NOMO-1 treated with DMSO at 0.1 percent for 48 hours (cell line): ENCODE measurements at regions not wholly inside any gene's neighbourhood (a gene's known extent, or its start where the extent isn't known, plus 50 kb on each side); places are given as distances from the start of the nearest gene placed in this dataset.
A peak's percentile ranks its signal among the peaks of the same experiment; 100 is the strongest.
"Not testable (repeated sequence)": the region's sequence is repeated elsewhere in the genome, so short reads cannot be mapped to it uniquely, and the experiment has no call there.

Experiments
- DNase-seq: peaks from one replicate; lab custom pipeline; 2025; ENCODE audit not compliant: unreplicated experiment; lab: John Stamatoyannopoulos, UW

DNA sequence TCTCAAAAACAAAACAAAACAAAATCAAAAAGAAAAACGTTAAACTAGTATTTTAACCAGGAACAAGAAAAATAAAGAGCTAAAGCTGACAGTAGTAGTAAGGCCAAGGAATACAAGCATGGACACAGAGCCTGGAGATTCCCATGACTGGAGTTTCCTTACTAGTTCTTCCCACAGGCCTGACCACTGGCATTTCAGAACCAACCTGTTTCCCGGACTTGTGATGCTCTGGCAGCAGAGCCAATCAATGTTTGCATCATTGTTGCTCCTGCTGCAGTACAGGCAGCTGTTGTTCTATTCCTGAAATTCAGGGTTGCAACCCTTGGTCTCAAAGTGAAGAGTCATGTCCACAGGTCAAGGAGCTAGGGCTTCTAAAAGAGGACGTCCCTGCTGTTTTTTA lies 111.3 kb upstream of the WARS2 start:
- no peak for DNase-seq

DNA sequence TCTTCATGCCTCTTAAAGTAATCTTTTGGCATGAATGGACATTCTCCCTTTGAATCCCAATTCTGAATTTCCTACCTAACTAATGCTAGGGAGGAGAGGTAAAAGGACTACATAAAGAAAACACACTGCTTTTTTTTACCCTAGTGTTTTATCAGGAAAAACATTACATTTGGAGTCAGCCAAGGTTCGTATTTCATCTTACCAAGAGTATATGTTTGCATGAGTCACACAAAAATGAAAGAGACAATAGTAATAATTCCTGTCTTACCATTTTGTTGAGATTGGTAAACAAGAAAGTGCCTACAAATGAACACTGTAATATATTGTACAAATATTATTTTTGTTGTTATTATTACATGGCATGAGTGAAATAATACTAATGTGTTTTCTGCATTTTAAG lies 112.9 kb upstream of the WARS2 start:
- DNase-seq = no peak

DNA sequence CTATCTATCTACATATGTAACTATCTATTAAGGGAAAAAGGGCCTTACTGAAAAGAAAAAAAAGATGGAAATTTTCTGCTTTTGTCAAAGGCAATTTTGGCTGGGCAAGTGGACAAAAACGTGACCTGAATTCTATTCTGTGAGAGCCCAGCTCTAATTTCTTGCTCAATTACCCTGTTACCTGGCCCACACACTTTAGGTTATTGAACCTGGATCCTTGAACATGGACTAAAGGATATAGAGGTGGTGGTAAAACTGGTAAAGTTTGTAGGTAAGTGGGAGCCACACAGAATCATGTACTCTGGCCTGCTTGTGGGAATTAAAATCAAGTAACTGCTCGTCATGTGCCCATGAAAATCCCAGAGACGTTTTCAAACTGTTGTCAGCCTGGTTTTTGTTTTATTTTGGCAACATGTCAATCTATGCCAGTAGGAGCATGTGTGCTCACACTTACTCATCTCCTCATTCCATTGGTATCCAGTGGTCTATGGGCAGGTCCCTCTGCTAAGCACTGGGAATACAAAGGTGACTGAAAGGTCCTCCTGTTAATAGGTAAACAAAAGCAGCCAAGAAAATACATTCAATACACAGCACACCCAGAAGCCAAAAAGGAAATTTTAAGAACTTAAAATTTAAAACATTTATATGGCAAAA lies 113.7 kb upstream of the WARS2 start:
- DNase-seq = no peak

DNA sequence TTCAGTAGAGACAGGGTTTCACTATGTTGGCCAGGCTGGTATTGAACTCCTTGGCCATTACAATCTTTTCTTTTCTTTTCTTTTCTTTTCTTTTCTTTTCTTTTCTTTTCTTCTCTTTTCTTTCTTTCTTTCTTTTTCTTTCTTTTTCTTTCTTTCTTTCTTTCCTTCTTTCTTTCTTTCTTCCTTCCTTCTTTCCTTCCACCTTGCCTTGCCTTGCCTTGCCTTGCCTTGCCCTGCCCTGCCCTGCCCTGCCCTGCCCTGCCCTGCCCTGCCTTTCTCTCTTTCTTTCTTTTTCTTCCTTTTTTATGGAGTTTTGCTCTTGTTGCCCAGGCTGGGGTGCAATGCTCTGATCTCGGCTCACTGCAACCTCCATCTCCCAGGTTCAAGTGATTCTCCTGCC lies 112.5 kb upstream of the HAO2 start:
- not testable (repeated sequence) for DNase-seq

DNA sequence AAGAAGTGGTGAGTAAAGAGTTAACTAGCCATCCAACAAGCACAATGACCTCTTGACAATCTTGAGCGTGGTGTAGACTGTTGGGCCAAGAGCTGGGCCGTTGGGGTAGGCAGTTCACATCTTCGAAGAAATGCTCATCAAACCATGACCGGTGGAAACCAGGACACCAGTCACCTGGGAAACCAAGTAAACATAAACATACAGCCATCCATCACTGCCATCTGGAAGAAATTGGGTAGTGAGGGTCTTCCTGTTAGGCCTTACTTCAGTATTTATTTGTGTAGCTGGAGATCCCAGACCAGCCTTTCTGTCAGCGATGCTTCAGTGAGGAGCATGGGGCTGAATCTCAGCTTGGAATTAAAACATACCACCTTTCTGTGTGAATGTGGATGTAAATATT lies 108.1 kb upstream of the HAO2 start:
- DNase-seq = no peak

DNA sequence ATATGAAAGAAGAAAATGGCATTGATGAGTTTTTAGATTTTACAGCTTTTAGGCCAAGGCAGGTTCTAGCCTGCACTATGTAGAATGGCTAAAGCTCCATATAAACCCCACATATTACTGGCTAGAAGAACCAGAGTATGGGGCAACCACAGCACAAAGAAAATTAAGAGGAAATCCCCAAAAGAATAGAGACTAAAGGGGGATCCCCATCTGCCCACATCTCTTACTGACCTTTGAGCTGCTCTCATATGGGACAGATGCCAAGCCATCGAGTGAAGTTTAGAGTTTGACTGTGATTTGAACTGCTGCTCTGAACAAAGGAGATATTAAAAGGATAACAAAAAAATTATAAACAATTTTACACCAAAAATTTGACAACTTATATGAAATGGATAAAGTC lies 102.2 kb upstream of the HAO2 start:
- DNase-seq = no peak

DNA sequence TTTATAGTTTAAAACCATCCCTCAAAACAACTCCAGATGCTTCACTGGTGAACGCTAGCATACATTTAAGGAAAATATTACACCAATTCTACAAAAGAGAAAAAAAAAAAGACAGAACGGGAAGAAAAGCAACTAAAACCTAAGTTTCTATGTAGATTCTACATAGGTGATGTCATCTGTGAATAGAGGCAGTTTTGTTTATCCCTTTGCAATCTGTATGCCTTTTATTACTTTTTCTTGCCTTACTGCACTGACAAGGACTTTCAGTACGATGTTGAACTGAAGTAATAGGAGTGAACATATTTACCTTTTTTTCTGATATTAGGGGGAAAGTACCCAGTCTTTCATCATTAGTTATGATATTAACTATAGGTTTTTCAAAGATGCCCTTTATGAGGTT lies 101.7 kb upstream of the HAO2 start:
- no peak for DNase-seq

DNA sequence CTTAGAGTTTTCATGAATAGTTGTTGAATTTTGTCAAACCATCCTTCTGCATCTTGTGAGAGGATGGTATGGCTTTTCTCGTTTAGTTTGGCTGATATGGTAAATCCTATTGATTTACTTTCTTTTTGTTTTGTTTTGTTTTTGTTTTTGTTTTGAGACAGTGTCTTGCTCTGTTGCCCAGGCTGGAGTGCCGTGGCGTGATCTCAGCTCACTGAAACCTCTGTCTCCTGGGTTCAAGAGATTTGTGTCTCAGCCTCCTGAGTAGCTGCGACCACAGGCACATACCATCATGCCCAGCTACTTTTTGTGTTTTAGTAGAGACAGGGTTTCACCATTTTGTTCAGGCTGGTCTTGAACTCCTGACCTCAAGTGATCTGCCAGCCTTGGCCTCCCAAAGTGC lies 101.3 kb upstream of the HAO2 start:
- DNase-seq = not testable (repeated sequence)

DNA sequence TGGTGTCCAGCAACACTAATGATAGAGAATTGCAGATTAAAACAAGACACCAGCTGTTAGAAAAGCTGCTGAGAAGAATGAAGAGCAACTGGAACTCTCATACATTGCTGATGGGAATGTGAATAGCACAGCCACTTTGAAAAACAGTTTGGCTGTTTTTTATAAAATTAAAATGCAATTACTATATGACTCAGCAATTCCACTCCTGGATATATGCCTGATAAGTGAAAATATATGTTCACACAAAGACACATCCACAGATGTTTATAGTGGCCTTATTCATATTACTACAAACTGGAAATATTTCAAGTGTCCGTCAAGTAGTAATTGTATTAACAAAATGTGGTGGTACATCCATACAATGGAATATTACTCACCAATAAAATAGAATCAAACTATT lies 99.7 kb upstream of the HAO2 start:
- no peak for DNase-seq

DNA sequence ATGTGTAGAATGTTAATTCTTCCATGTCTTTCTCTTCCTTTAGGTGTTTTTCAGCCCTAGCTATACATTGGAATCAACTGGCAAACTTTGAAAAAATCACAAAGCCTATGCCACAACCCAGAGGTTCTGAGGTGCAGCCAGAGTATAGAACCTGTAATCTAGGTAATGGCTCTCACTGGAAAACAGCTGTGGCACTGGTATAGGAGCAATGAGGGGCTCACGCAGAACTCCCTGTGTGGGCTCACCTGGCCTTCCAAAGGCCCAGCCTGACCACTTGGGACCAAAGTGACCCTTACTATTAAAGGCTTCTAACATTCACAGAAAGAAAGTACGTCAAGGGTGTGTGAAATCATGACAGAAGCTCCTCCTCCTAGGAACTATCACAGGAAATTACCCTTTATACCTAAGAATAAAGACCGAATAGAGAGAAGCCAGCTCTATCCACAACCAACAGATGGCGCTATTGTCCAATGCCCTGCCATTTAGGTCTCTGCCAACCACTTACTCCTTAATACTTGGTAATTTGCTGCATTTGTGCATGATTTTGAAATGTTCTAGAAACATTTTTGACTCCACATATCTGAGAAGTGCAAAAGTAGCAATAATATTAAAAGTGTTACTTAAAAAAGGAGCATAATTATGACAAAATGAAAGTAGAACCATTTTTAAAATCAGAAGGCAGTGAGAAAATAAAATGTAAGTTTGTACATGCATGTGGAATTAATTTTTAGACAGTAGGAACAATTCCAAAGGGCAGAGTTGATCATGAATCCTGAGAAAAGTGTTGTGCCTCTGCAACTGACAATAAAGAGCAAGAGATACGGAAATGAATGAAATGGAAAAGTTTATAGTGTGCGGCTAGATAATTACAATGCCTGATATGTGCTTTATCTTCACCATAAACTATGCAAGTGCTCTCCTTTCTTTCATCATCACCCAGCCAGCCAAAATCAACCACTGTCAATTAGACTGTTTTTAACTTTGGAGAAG lies 93.1 kb upstream of the HAO2 start:
- DNase-seq = peak; percentile 22

DNA sequence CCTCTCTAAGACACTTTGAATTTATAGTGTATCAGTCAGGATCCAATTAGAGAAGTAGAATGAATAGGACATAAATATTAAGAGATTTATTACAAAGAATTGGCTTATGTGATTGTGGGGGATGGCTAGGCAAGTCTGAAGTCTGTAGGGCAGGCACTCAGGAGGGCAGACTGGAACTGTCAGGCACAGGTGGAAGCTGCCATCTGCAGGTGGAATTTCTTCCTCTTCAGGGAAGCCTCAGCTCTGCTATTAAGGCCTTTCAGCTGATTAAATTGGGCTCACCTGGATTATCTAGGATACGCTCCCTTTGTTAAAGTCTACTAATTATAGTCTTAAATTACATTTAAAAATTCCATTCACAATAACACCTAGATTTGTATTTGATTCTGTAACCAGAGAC lies 92.0 kb upstream of the HAO2 start:
- DNase-seq = no peak

DNA sequence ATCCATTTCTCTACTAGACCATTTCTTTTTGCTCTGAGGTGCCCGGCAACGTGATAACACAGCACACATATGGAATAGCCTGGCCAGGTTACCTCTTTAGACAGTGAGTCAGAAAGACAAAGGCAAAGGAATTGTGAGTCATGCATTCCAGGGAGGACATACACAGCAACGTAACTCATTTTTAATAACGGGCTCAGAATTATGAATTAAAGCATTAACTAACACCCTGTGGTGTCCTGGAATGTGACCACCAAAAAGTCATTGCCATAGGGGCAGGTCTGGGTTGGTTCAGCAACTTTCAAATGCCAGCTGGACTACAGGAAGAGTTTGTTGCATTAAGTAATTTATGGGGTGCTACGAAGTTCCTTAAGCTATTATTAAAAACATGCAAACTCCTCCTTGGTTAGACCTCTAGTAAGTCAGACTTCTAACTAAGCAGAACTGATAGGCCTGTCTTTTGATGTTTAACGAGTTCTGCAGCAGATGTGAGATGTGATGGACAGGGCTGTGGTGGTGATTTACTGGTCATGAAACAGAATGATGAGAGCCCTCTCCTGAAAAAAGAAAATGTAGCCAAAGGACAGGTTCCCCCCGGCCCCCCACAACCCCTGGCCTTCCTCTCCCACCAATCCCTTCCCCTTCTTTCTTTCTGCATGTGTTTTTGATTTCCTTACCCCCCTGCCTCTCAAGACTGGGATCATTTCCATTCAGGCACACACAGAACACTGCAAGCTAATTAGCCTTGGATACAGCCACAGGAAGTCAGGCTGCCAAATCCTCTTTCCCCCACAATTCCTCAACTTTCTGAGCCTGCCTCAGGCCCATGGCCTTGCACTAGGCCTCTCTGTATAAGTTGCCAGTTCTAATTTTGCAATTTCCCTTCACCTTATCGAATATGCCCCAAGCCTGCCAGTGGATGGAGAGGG lies 88.9 kb upstream of the HAO2 start:
- DNase-seq = no peak

DNA sequence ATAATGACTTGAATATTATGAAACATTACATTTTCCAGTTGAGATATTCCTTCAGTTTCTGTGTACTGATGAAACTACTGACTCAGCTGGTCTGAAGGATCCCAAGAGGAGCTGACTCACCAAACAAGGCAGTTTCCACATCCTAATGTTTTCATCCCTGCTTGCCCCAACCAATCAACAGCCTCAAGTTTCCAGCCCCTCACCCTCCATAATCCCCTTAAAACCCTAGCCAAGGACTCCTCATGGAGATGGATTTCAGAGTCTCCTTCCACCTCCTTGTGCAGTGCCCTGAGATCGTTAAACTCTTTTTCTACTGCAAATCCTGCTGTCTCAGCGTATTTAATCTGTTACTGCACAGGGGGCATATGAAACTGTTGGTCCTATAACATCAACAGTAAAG lies 83.1 kb upstream of the HAO2 start:
- DNase-seq = no peak

DNA sequence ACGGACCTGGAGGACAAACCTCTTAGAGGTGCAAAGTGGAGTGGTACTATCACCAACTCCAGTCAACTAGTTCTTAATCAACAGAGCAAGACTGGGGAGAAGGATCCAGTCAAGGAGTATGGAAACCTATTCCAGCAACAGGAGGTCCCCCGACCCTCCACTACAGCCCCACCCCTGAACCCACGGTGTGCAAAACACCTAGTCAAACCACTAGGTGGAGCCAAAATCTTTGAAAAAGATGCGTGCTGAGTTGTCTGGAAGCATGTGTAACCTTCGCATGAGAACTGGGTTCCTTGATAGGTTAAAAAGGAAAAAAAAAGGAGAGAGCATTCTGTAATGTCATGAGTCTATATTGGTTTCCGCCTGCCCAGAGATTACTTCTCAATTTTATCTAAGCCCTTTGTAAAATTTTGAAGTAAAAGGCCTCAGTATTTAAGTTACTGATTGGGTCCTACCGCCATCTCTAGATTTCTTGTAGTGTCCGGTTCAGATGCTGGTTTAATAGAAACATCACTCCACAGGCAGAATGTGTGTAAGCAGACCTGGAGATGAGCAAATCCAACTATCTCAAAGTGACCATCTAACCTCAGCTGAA lies 81.9 kb upstream of the HAO2 start:
- no peak for DNase-seq

DNA sequence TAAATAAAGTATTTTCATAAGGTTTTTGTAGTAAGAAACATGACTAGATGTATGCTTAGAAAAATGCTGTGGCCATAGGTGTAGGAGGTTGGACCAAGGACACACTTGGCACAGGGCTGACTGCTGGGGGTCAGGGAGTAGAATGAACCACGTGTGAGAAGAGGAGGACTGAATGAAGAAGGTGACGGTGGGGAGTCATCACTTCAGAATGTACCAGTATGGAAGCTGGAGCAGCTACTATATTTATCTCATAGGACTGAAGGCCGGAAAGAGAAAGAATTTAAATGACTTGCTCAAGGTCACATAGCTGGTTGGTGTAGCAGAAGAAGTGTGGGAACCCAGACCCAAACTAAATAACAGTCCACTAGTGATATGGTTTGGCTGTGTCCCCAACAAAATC lies 79.8 kb upstream of the HAO2 start:
- no peak for DNase-seq

DNA sequence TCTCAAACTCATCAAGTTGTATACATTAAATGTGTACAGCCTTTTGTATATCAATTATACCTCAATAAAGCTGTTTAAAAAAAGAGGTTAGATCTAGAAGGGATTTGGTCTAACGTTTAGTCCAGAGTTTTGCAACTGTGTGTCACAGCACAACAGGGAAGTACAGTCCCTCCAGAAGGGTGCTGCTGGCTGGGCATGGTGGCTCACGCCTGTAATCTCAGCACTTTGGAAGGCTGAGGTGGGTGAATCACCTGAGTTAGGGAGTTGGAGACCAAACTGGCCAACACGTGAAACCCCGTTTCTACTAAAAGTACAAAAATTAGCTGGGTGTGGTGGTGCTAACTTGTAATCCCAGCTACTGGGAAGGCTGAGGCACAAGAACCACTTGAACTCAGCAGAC lies 78.3 kb upstream of the HAO2 start:
- DNase-seq = no peak

DNA sequence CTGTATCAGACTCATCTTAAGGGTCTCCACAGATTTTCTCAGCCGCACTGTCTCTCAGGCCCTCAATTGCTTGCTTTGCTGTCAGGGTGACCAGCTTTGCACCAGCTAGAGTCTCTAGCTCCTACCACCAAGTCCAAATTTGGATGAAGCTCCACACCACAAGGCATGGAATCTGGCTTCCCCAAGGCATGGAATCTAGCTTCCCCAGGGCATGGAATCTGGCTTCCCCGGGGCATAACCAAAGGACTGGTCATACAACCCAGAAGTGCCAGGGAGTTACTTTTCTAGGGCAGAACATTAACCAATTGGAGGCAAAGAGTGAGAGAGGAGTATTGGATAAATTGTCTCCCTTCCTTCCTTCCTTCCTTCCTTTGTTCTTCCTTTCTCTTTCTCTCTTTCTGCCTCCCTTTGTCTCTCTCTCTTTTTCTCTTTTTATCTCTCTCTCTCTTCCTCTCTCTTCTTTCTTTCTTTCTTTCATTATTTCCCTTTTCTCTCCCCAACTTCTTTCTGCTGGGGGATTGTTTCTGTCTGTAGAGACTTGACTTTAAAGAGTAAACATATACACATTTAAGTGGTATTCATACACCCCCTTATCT lies 76.9 kb upstream of the HAO2 start:
- no peak for DNase-seq

DNA sequence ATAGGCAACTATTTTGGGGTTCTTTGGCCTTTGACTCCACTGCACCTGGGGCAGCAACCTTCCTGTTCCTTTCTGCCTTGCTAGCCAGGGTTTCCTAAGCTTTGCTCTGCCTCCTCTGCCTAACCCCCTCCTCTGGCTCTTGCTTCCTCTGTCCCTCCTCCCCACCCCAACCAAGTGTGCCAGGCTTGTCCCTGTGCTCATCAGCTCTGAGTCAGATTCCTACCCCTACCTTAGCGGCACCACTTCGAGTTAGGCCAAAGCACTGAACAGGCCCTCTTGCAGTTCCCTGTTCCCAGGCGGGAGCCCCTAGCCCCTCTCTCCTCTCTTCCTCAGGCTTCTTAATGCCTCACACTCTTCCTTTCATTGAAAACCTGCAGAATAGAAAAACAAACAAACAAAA lies 74.8 kb upstream of the HAO2 start:
- no peak for DNase-seq

DNA sequence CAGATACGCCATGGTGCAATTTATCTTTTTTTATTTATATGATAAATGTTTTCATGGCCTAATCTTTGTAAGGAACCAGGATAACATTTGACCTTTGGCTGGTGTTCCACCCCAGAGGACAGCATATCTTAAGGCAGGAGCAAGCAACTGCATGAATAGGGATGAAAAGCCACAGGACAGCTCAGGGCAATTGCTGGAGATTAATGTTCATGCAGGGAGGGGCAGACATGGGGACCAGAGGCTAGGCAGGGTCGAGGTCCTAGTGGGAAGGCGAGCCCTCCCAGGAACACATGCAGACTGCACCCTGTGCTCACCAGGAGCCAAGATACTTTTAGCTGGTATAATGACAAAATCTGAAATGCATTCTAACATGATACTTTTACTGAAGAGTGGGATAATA lies 74.4 kb upstream of the HAO2 start:
- no peak for DNase-seq

DNA sequence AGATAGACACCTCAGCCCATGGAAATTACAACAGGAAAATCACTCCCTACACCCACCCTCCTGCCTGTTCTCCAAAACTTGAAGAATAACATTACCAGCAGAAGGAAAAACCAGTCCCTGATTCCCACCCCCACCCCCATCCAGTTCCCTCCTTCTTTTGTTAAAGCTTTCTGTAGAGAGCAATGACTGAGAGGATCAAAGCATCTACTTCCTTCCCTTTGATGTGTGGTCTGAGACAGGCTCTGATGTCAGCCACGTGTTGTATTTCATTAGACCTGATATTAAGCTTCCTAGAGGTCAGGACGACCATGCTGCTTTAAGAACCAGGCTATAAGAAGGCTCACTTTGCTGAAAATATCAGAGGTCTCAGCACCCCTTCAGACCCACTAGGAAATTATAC lies 73.9 kb upstream of the HAO2 start:
- no peak for DNase-seq
